ENCODE measurements at regions not wholly inside any gene's neighbourhood (a gene's known extent, or its start where the extent isn't known, plus 50 kb on each side); places are given as distances from the start of the nearest gene placed in this dataset.

GRCh38 chr11:95389427-95389826, 158.4 kb upstream of the SESN3 start:
- WGBS (ENCODE audit: extremely low coverage, insufficient coverage, low lambda C conversion rate) = no CpG with 5 or more reads among the region's 1 CpG
- H3K27ac ChIP-seq (ENCODE audit: low read depth, low read length) = no peak overlapping the region
- H2BK5ac ChIP-seq (ENCODE audit: low read length) = no peak overlapping the region

GRCh38 chr11:95388086-95388485, 157.1 kb upstream of the SESN3 start:
- H2AK5ac ChIP-seq (ENCODE audit: low read length) = no peak overlapping the region
- no peaks in the 10 kb centered on the region for H3K79me2 ChIP-seq (ENCODE audit: control insufficient read depth, insufficient read depth, low read length)
- no peak for DNase-seq
- no peaks in the 10 kb centered on the region for H3K79me1 ChIP-seq (ENCODE audit: low read length)
- no peak overlapping the region for H3K4me2 ChIP-seq (ENCODE audit: low read length)
- no peak overlapping the region for H3K9ac ChIP-seq (ENCODE audit: low read length)
- no peak overlapping the region for H2BK15ac ChIP-seq (replicated peaks; ENCODE audit: low read depth)
- no peaks in the 10 kb centered on the region for H3K4me1 ChIP-seq (ENCODE audit: control insufficient read depth, low read depth, low read length)
- H2BK120ac ChIP-seq (ENCODE audit: low read depth, low read length) = no peak overlapping the region
- no peaks in the 10 kb centered on the region for H3K36me3 ChIP-seq (ENCODE audit: control insufficient read depth, insufficient read depth, low read length)
- no peak overlapping the region for H3K23ac ChIP-seq (ENCODE audit: low read length)
- no peak overlapping the region for H2BK5ac ChIP-seq (ENCODE audit: low read length)
- H3K18ac ChIP-seq (ENCODE audit: low read length) = no peak overlapping the region
- no peaks in the 10 kb centered on the region for H3K27me3 ChIP-seq (ENCODE audit: insufficient read depth, low read length, poor library complexity)
- no CpG with 5 or more reads among the region's 6 CpGs for WGBS (ENCODE audit: extremely low coverage, insufficient coverage, low lambda C conversion rate)
- H3K56ac ChIP-seq (ENCODE audit: low read length) = no peak overlapping the region
- no peak overlapping the region for H4K8ac ChIP-seq (ENCODE audit: low read depth, low read length)
- H3K27ac ChIP-seq (ENCODE audit: low read depth, low read length) = no peak overlapping the region
- H4K5ac ChIP-seq (ENCODE audit: low read length) = no peak overlapping the region
- no peak overlapping the region for H3K4ac ChIP-seq (ENCODE audit: low read depth, low read length)
- H3K4me3 ChIP-seq (ENCODE audit: low read length) = no peak overlapping the region

More at GRCh38 chr11:95389427-95389826, 158.4 kb upstream of the SESN3 start:
- Histone ChIP-seq H4K5ac (ENCODE audit: low read length) (no peak overlapping the region), H3K18ac (ENCODE audit: low read length) (no peak overlapping the region), H3K4me3 (ENCODE audit: low read length) (no peak overlapping the region), H2BK15ac (replicated peaks; ENCODE audit: low read depth) (no peak overlapping the region), H2BK120ac (ENCODE audit: low read depth, low read length) (no peak overlapping the region), H4K8ac (ENCODE audit: low read depth, low read length) (no peak overlapping the region), H2AK5ac (ENCODE audit: low read length) (no peak overlapping the region), H3K9ac (ENCODE audit: low read length) (no peak overlapping the region), H3K4me1 (ENCODE audit: control insufficient read depth, low read depth, low read length) (no peaks in the 10 kb centered on the region), H3K23ac (ENCODE audit: low read length) (no peak overlapping the region), H3K79me1 (ENCODE audit: low read length) (no peaks in the 10 kb centered on the region), H3K4me2 (ENCODE audit: low read length) (no peak overlapping the region), H3K4ac (ENCODE audit: low read depth, low read length) (no peak overlapping the region), H3K27me3 (ENCODE audit: insufficient read depth, low read length, poor library complexity) (no peaks in the 10 kb centered on the region), H3K79me2 (ENCODE audit: control insufficient read depth, insufficient read depth, low read length) (no peaks in the 10 kb centered on the region), H3K56ac (ENCODE audit: low read length) (no peak overlapping the region), H3K36me3 (ENCODE audit: control insufficient read depth, insufficient read depth, low read length) (no peaks in the 10 kb centered on the region)
- no peak for DNase-seq

- H2BK120ac ChIP-seq (ENCODE audit: low read depth, low read length) = no peak overlapping the region
- no peak overlapping the region for H3K4me2 ChIP-seq (ENCODE audit: low read length)
- no peak overlapping the region for H4K8ac ChIP-seq (ENCODE audit: low read depth, low read length)
- no peak overlapping the region for H4K5ac ChIP-seq (ENCODE audit: low read length)
- no peaks in the 10 kb centered on the region for H3K4me1 ChIP-seq (ENCODE audit: control insufficient read depth, low read depth, low read length)
- H3K18ac ChIP-seq (ENCODE audit: low read length) = no peak overlapping the region
- H2BK15ac ChIP-seq (replicated peaks; ENCODE audit: low read depth) = no peak overlapping the region
- no peak overlapping the region for H2AK5ac ChIP-seq (ENCODE audit: low read length)
- H2BK5ac ChIP-seq (ENCODE audit: low read length) = no peak overlapping the region
- H3K56ac ChIP-seq (ENCODE audit: low read length) = no peak overlapping the region
- no peak overlapping the region for H3K27ac ChIP-seq (ENCODE audit: low read depth, low read length)
- no peak for DNase-seq
- H3K23ac ChIP-seq (ENCODE audit: low read length) = no peak overlapping the region
- no peaks in the 10 kb centered on the region for H3K27me3 ChIP-seq (ENCODE audit: insufficient read depth, low read length, poor library complexity)
- H3K9ac ChIP-seq (ENCODE audit: low read length) = no peak overlapping the region
- no peaks in the 10 kb centered on the region for H3K36me3 ChIP-seq (ENCODE audit: control insufficient read depth, insufficient read depth, low read length)
- no peaks in the 10 kb centered on the region for H3K79me2 ChIP-seq (ENCODE audit: control insufficient read depth, insufficient read depth, low read length)
- H3K4me3 ChIP-seq (ENCODE audit: low read length) = no peak overlapping the region
- no peaks in the 10 kb centered on the region for H3K79me1 ChIP-seq (ENCODE audit: low read length)
- H3K4ac ChIP-seq (ENCODE audit: low read depth, low read length) = no peak overlapping the region
- WGBS (ENCODE audit: extremely low coverage, insufficient coverage, low lambda C conversion rate) = no CpG with 5 or more reads among the region's 1 CpG
These were observed 156.3 kb upstream of the SESN3 start for GRCh38 chr11:95387325-95387724.

- H3K9ac ChIP-seq (ENCODE audit: low read length) = no peak overlapping the region
- no peak overlapping the region for H2BK5ac ChIP-seq (ENCODE audit: low read length)
- H3K36me3 ChIP-seq (ENCODE audit: control insufficient read depth, insufficient read depth, low read length) = no peaks in the 10 kb centered on the region
- no peak for DNase-seq
- no peak overlapping the region for H3K18ac ChIP-seq (ENCODE audit: low read length)
- no peak overlapping the region for H3K4me3 ChIP-seq (ENCODE audit: low read length)
- H2AK5ac ChIP-seq (ENCODE audit: low read length) = no peak overlapping the region
- H3K4ac ChIP-seq (ENCODE audit: low read depth, low read length) = no peak overlapping the region
- no peaks in the 10 kb centered on the region for H3K79me1 ChIP-seq (ENCODE audit: low read length)
- H3K56ac ChIP-seq (ENCODE audit: low read length) = no peak overlapping the region
- H2BK120ac ChIP-seq (ENCODE audit: low read depth, low read length) = no peak overlapping the region
- no peak overlapping the region for H4K8ac ChIP-seq (ENCODE audit: low read depth, low read length)
- no peaks in the 10 kb centered on the region for H3K4me1 ChIP-seq (ENCODE audit: control insufficient read depth, low read depth, low read length)
- no peak overlapping the region for H2BK15ac ChIP-seq (replicated peaks; ENCODE audit: low read depth)
- H3K27ac ChIP-seq (ENCODE audit: low read depth, low read length) = no peak overlapping the region
- H3K4me2 ChIP-seq (ENCODE audit: low read length) = no peak overlapping the region
- no peak overlapping the region for H3K23ac ChIP-seq (ENCODE audit: low read length)
- H4K5ac ChIP-seq (ENCODE audit: low read length) = no peak overlapping the region
- H3K79me2 ChIP-seq (ENCODE audit: control insufficient read depth, insufficient read depth, low read length) = no peaks in the 10 kb centered on the region
- H3K27me3 ChIP-seq (ENCODE audit: insufficient read depth, low read length, poor library complexity) = no peaks in the 10 kb centered on the region
These were observed 154.6 kb upstream of the SESN3 start for GRCh38 chr11:95385577-95385976.

- H3K23ac ChIP-seq (ENCODE audit: low read length) = no peak overlapping the region
- no peak overlapping the region for H3K4ac ChIP-seq (ENCODE audit: low read depth, low read length)
- no peaks in the 10 kb centered on the region for H3K4me1 ChIP-seq (ENCODE audit: control insufficient read depth, low read depth, low read length)
- H3K27me3 ChIP-seq (ENCODE audit: insufficient read depth, low read length, poor library complexity) = no peaks in the 10 kb centered on the region
- no peak overlapping the region for H3K56ac ChIP-seq (ENCODE audit: low read length)
- H3K79me2 ChIP-seq (ENCODE audit: control insufficient read depth, insufficient read depth, low read length) = no peaks in the 10 kb centered on the region
- H4K5ac ChIP-seq (ENCODE audit: low read length) = no peak overlapping the region
- H2BK120ac ChIP-seq (ENCODE audit: low read depth, low read length) = no peak overlapping the region
- no peak overlapping the region for H3K9ac ChIP-seq (ENCODE audit: low read length)
- no peaks in the 10 kb centered on the region for H3K36me3 ChIP-seq (ENCODE audit: control insufficient read depth, insufficient read depth, low read length)
- H3K27ac ChIP-seq (ENCODE audit: low read depth, low read length) = no peak overlapping the region
- DNase-seq = no peak
- H3K79me1 ChIP-seq (ENCODE audit: low read length) = no peaks in the 10 kb centered on the region
- no peak overlapping the region for H2BK5ac ChIP-seq (ENCODE audit: low read length)
- H3K18ac ChIP-seq (ENCODE audit: low read length) = no peak overlapping the region
- no peak overlapping the region for H3K4me2 ChIP-seq (ENCODE audit: low read length)
- H2BK15ac ChIP-seq (replicated peaks; ENCODE audit: low read depth) = no peak overlapping the region
- no peak overlapping the region for H4K8ac ChIP-seq (ENCODE audit: low read depth, low read length)
- H2AK5ac ChIP-seq (ENCODE audit: low read length) = no peak overlapping the region
- H3K4me3 ChIP-seq (ENCODE audit: low read length) = no peak overlapping the region
These were observed 148.5 kb upstream of the SESN3 start for GRCh38 chr11:95379479-95379878.

GRCh38 chr11:95378789-95379188, 147.8 kb upstream of the SESN3 start:
- no peak overlapping the region for H3K4me2 ChIP-seq (ENCODE audit: low read length)
- no CpG with 5 or more reads among the region's 1 CpG for WGBS (ENCODE audit: extremely low coverage, insufficient coverage, low lambda C conversion rate)
- H3K27ac ChIP-seq (ENCODE audit: low read depth, low read length) = no peak overlapping the region
- no peaks in the 10 kb centered on the region for H3K27me3 ChIP-seq (ENCODE audit: insufficient read depth, low read length, poor library complexity)
- no peaks in the 10 kb centered on the region for H3K79me1 ChIP-seq (ENCODE audit: low read length)
- H3K56ac ChIP-seq (ENCODE audit: low read length) = no peak overlapping the region
- no peak overlapping the region for H2BK15ac ChIP-seq (replicated peaks; ENCODE audit: low read depth)
- no peak overlapping the region for H3K18ac ChIP-seq (ENCODE audit: low read length)
- peak; percentile 23 for DNase-seq
- H3K4me3 ChIP-seq (ENCODE audit: low read length) = no peak overlapping the region
- no peak overlapping the region for H2AK5ac ChIP-seq (ENCODE audit: low read length)
- no peak overlapping the region for H3K9ac ChIP-seq (ENCODE audit: low read length)
- H3K4ac ChIP-seq (ENCODE audit: low read depth, low read length) = no peak overlapping the region
- H2BK120ac ChIP-seq (ENCODE audit: low read depth, low read length) = no peak overlapping the region
- H3K4me1 ChIP-seq (ENCODE audit: control insufficient read depth, low read depth, low read length) = no peaks in the 10 kb centered on the region
- H4K5ac ChIP-seq (ENCODE audit: low read length) = no peak overlapping the region
- H4K8ac ChIP-seq (ENCODE audit: low read depth, low read length) = no peak overlapping the region
- H3K79me2 ChIP-seq (ENCODE audit: control insufficient read depth, insufficient read depth, low read length) = no peaks in the 10 kb centered on the region
- no peak overlapping the region for H3K23ac ChIP-seq (ENCODE audit: low read length)
- no peak overlapping the region for H2BK5ac ChIP-seq (ENCODE audit: low read length)
- no peaks in the 10 kb centered on the region for H3K36me3 ChIP-seq (ENCODE audit: control insufficient read depth, insufficient read depth, low read length)

Measured in mesendoderm (in vitro differentiated cells).